ENCODE measurements at regions not wholly inside any gene's neighbourhood (a gene's known extent, or its start where the extent isn't known, plus 50 kb on each side); places are given as distances from the start of the nearest gene placed in this dataset.
"Not testable (repeated sequence)": the region's sequence is repeated elsewhere in the genome, so short reads cannot be mapped to it uniquely, and the experiment has no call there.

- ATAC-seq (replicated peaks in 6 of 8) = not testable (repeated sequence)
- WGBS, 10 experiments = no CpG with 5 or more reads among the region's 1 CpG
Measured at GRCh38 chr7:76904688-76905087, 127.5 kb downstream of the SPDYE17 start.

GRCh38 chr7:76901944-76902710, 130.0 kb downstream of the SPDYE17 start:
- H3K4me3 ChIP-seq = not testable (repeated sequence)
- 27 to 100% (median 80%) methylated on average over 1 to 2 of the region's 6 CpGs; no CpG with 5 or more reads in 1 of the 10 experiments for WGBS, 10 experiments

More at GRCh38 chr7:76904688-76905087, 127.5 kb downstream of the SPDYE17 start:
- H3K27ac ChIP-seq; H3K4me3 ChIP-seq; in situ Hi-C loops (cut with MboI; ENCODE audit: low pct_unique_long_range_greater_than_20kb in 2 of 9, low sequenced_read_pairs in 9 of 9, unreplicated experiment in 9 of 9); H3K4me1 ChIP-seq (replicated peaks in 1 of 2): not testable (repeated sequence)

GRCh38 chr7:76898807-76899206, 133.4 kb downstream of the SPDYE17 start:
- H3K4me1 ChIP-seq (replicated peaks in 1 of 2); H3K4me3 ChIP-seq; in situ Hi-C loops (cut with MboI; ENCODE audit: low pct_unique_long_range_greater_than_20kb in 2 of 9, low sequenced_read_pairs in 9 of 9, unreplicated experiment in 9 of 9); H3K27ac ChIP-seq: not testable (repeated sequence)
- WGBS, 10 experiments = no CpG with 5 or more reads among the region's 5 CpGs
- peak in 7 of 8 experiments; percentile 21 to 75 (median 56) for ATAC-seq (replicated peaks in 6 of 8)

More at GRCh38 chr7:76901944-76902710, 130.0 kb downstream of the SPDYE17 start:
- ATAC-seq (replicated peaks in 6 of 8) = peak in 2 of 8 experiments; percentile 27 to 29
- H3K27ac ChIP-seq; H3K4me1 ChIP-seq (replicated peaks in 1 of 2); in situ Hi-C loops (cut with MboI; ENCODE audit: low pct_unique_long_range_greater_than_20kb in 2 of 9, low sequenced_read_pairs in 9 of 9, unreplicated experiment in 9 of 9): not testable (repeated sequence)

GRCh38 chr7:76897007-76897406, 135.2 kb downstream of the SPDYE17 start:
- H3K4me1 ChIP-seq (replicated peaks in 1 of 2); in situ Hi-C loops (cut with MboI; ENCODE audit: low pct_unique_long_range_greater_than_20kb in 2 of 9, low sequenced_read_pairs in 9 of 9, unreplicated experiment in 9 of 9); H3K4me3 ChIP-seq; H3K27ac ChIP-seq: not testable (repeated sequence)
- WGBS, 10 experiments = no CpG with 5 or more reads among the region's 2 CpGs
- ATAC-seq (replicated peaks in 6 of 8) = peak in 3 of 8 experiments; percentile 16 to 44 (median 34)

GRCh38 chr7:76895696-76896095, 136.5 kb downstream of the SPDYE17 start:
- ATAC-seq (replicated peaks in 6 of 8) = peak in 2 of 8 experiments; percentile 33 to 53
- H3K4me3 ChIP-seq; H3K27ac ChIP-seq; in situ Hi-C loops (cut with MboI; ENCODE audit: low pct_unique_long_range_greater_than_20kb in 2 of 9, low sequenced_read_pairs in 9 of 9, unreplicated experiment in 9 of 9); H3K4me1 ChIP-seq (replicated peaks in 1 of 2): not testable (repeated sequence)
- 60 to 100% (median 68%) methylated on average over 1 to 2 of the region's 4 CpGs; no CpG with 5 or more reads in 6 of the 10 experiments for WGBS, 10 experiments

- H3K4me3 ChIP-seq; ATAC-seq (replicated peaks in 6 of 8); H3K4me1 ChIP-seq (replicated peaks in 1 of 2); in situ Hi-C loops (cut with MboI; ENCODE audit: low pct_unique_long_range_greater_than_20kb in 2 of 9, low sequenced_read_pairs in 9 of 9, unreplicated experiment in 9 of 9); H3K27ac ChIP-seq: not testable (repeated sequence)
- WGBS, 10 experiments = no CpG with 5 or more reads among the region's 1 CpG
Measured at GRCh38 chr7:76891771-76892170, 140.4 kb downstream of the SPDYE17 start.

GRCh38 chr7:76879733-76880288, 152.3 kb downstream of the SPDYE17 start:
- in situ Hi-C loops (cut with MboI; ENCODE audit: low pct_unique_long_range_greater_than_20kb in 2 of 9, low sequenced_read_pairs in 9 of 9, unreplicated experiment in 9 of 9); ATAC-seq (replicated peaks in 6 of 8); H3K4me3 ChIP-seq; H3K4me1 ChIP-seq (replicated peaks in 1 of 2); H3K27ac ChIP-seq: not testable (repeated sequence)
- 33 to 63% methylated on average over 2 to 3 of the region's 7 CpGs; no CpG with 5 or more reads in 8 of the 10 experiments for WGBS, 10 experiments

GRCh38 chr7:76875760-76876159, 156.4 kb downstream of the SPDYE17 start:
- H3K27ac ChIP-seq; ATAC-seq (replicated peaks in 6 of 8); H3K4me3 ChIP-seq; in situ Hi-C loops (cut with MboI; ENCODE audit: low pct_unique_long_range_greater_than_20kb in 2 of 9, low sequenced_read_pairs in 9 of 9, unreplicated experiment in 9 of 9); H3K4me1 ChIP-seq (replicated peaks in 1 of 2): not testable (repeated sequence)

GRCh38 chr7:76870504-76870808, 161.7 kb downstream of the SPDYE17 start:
- H3K27ac ChIP-seq; H3K4me1 ChIP-seq (replicated peaks in 1 of 2); in situ Hi-C loops (cut with MboI; ENCODE audit: low pct_unique_long_range_greater_than_20kb in 2 of 9, low sequenced_read_pairs in 9 of 9, unreplicated experiment in 9 of 9); H3K4me3 ChIP-seq: not testable (repeated sequence)
- no CpG with 5 or more reads among the region's 1 CpG for whole genome bisulfite sequencing, 10 experiments
- ATAC-seq (replicated peaks in 6 of 8) = peak in 2 of 8 experiments; percentile 29 to 31

- no CpG with 5 or more reads among the region's 4 CpGs for WGBS, 10 experiments
- H3K4me1 ChIP-seq (replicated peaks in 1 of 2); H3K4me3 ChIP-seq; in situ Hi-C loops (cut with MboI; ENCODE audit: low pct_unique_long_range_greater_than_20kb in 2 of 9, low sequenced_read_pairs in 9 of 9, unreplicated experiment in 9 of 9); H3K27ac ChIP-seq: not testable (repeated sequence)
- ATAC-seq (replicated peaks in 6 of 8) = peak in 3 of 8 experiments; percentile 50 to 85 (median 67)
Measured at GRCh38 chr7:76867364-76867889, 164.7 kb downstream of the SPDYE17 start.

- WGBS, 10 experiments = 33 to 71% (median 40%) methylated on average over 1 of the region's 5 CpGs; no CpG with 5 or more reads in 7 of the 10 experiments
- ATAC-seq (replicated peaks in 6 of 8); H3K27ac ChIP-seq; H3K4me1 ChIP-seq (replicated peaks in 1 of 2); in situ Hi-C loops (cut with MboI; ENCODE audit: low pct_unique_long_range_greater_than_20kb in 2 of 9, low sequenced_read_pairs in 9 of 9, unreplicated experiment in 9 of 9); H3K4me3 ChIP-seq: not testable (repeated sequence)
Measured at GRCh38 chr7:76863150-76863773, 168.9 kb downstream of the SPDYE17 start.

- ATAC-seq (replicated peaks in 6 of 8); H3K27ac ChIP-seq; in situ Hi-C loops (cut with MboI; ENCODE audit: low pct_unique_long_range_greater_than_20kb in 2 of 9, low sequenced_read_pairs in 9 of 9, unreplicated experiment in 9 of 9); H3K4me3 ChIP-seq; H3K4me1 ChIP-seq (replicated peaks in 1 of 2): not testable (repeated sequence)
Measured at GRCh38 chr7:76862241-76862640, 169.9 kb downstream of the SPDYE17 start.

GRCh38 chr7:76859933-76860332, 172.2 kb downstream of the SPDYE17 start:
- H3K27ac ChIP-seq; in situ Hi-C loops (cut with MboI; ENCODE audit: low pct_unique_long_range_greater_than_20kb in 2 of 9, low sequenced_read_pairs in 9 of 9, unreplicated experiment in 9 of 9); ATAC-seq (replicated peaks in 6 of 8); H3K4me1 ChIP-seq (replicated peaks in 1 of 2); H3K4me3 ChIP-seq: not testable (repeated sequence)
- 0 to 100% (median 38%) methylated on average over 1 of the region's 5 CpGs; no CpG with 5 or more reads in 7 of the 10 experiments for WGBS, 10 experiments

Data from motor neuron (in vitro differentiated cells).